ENCODE measurements at regions not wholly inside any gene's neighbourhood (a gene's known extent, or its start where the extent isn't known, plus 50 kb on each side); places are given as distances from the start of the nearest gene placed in this dataset.
A peak's percentile ranks its signal among the peaks of the same experiment; 100 is the strongest.

- Mint-ChIP-seq H3K4me1 (peaks cover 21% of the 10 kb centered on the region), H3K27ac (peak overlapping the region; percentile 94), H3K4me3 (no peak overlapping the region)
These were observed 370.3 kb upstream of the JARID2 start for GRCh38 chr6:14875481-14876063.

GRCh38 chr6:14876778-14877613, 368.9 kb upstream of the JARID2 start:
- ATAC-seq (peak; percentile 89), DNase-seq (no peak)
- Mint-ChIP-seq H3K27ac (peak overlapping the region; percentile 94), H3K4me1 (peaks cover 21% of the 10 kb centered on the region), H3K36me3 (ENCODE audit: low read depth) (no peaks in the 10 kb centered on the region), H3K27me3 (no peaks in the 10 kb centered on the region), H3K4me3 (peak overlapping the region; percentile 79)
- H3K9me3 ChIP-seq (ENCODE audit: control insufficient read depth, low read length, poor library complexity, severe bottlenecking), result no peaks in the 10 kb centered on the region

More at GRCh38 chr6:14875481-14876063, 370.3 kb upstream of the JARID2 start:
- ATAC-seq, result no peak
- no peaks in the 10 kb centered on the region for H3K9me3 ChIP-seq (ENCODE audit: control insufficient read depth, low read length, poor library complexity, severe bottlenecking)
- no peak for DNase-seq
- no peaks in the 10 kb centered on the region for H3K27me3 Mint-ChIP-seq
- H3K36me3 Mint-ChIP-seq (ENCODE audit: low read depth), result no peaks in the 10 kb centered on the region

GRCh38 chr6:14877758-14878157, 368.1 kb upstream of the JARID2 start:
- H3K36me3 Mint-ChIP-seq (ENCODE audit: low read depth), result no peaks in the 10 kb centered on the region
- peaks cover 20% of the 10 kb centered on the region for H3K4me1 Mint-ChIP-seq
- H3K9me3 ChIP-seq (ENCODE audit: control insufficient read depth, low read length, poor library complexity, severe bottlenecking), result no peaks in the 10 kb centered on the region
- H3K4me3 Mint-ChIP-seq, result peak overlapping the region; percentile 79
- ATAC-seq (no peak), DNase-seq (no peak)
- H3K27ac Mint-ChIP-seq, result peak overlapping the region; percentile 94
- H3K27me3 Mint-ChIP-seq, result no peaks in the 10 kb centered on the region

GRCh38 chr6:14880052-14880451, 365.8 kb upstream of the JARID2 start:
- Mint-ChIP-seq H3K4me1 (peaks cover 15% of the 10 kb centered on the region), H3K36me3 (ENCODE audit: low read depth) (no peaks in the 10 kb centered on the region), H3K27me3 (no peaks in the 10 kb centered on the region), H3K4me3 (no peak overlapping the region), H3K27ac (no peak overlapping the region)
- no peak for ATAC-seq
- no peak for DNase-seq
- H3K9me3 ChIP-seq (ENCODE audit: control insufficient read depth, low read length, poor library complexity, severe bottlenecking), result no peaks in the 10 kb centered on the region

GRCh38 chr6:14880677-14881076, 365.2 kb upstream of the JARID2 start:
- Mint-ChIP-seq H3K4me1 (peaks cover 13% of the 10 kb centered on the region), H3K4me3 (no peak overlapping the region), H3K27me3 (no peaks in the 10 kb centered on the region), H3K27ac (peak overlapping the region; percentile 80), H3K36me3 (ENCODE audit: low read depth) (no peaks in the 10 kb centered on the region)
- no peak for ATAC-seq
- H3K9me3 ChIP-seq (ENCODE audit: control insufficient read depth, low read length, poor library complexity, severe bottlenecking), result no peaks in the 10 kb centered on the region
- DNase-seq, result no peak

- H3K4me1 Mint-ChIP-seq, result peaks cover 8% of the 10 kb centered on the region
- no peak for DNase-seq
- peak overlapping the region; percentile 80 for H3K27ac Mint-ChIP-seq
- ATAC-seq, result no peak
- H3K36me3 Mint-ChIP-seq (ENCODE audit: low read depth), result no peaks in the 10 kb centered on the region
- no peak overlapping the region for H3K4me3 Mint-ChIP-seq
- H3K27me3 Mint-ChIP-seq, result no peaks in the 10 kb centered on the region
- no peaks in the 10 kb centered on the region for H3K9me3 ChIP-seq (ENCODE audit: control insufficient read depth, low read length, poor library complexity, severe bottlenecking)
These were observed 364.5 kb upstream of the JARID2 start for GRCh38 chr6:14881398-14881797.

GRCh38 chr6:14882394-14883026, 363.4 kb upstream of the JARID2 start:
- Mint-ChIP-seq H3K36me3 (ENCODE audit: low read depth) (no peaks in the 10 kb centered on the region), H3K4me3 (no peak overlapping the region), H3K27ac (no peak overlapping the region), H3K27me3 (no peaks in the 10 kb centered on the region), H3K4me1 (no peaks in the 10 kb centered on the region)
- ATAC-seq (no peak), DNase-seq (no peak)
- no peaks in the 10 kb centered on the region for H3K9me3 ChIP-seq (ENCODE audit: control insufficient read depth, low read length, poor library complexity, severe bottlenecking)

- DNase-seq (no peak), ATAC-seq (no peak)
- Mint-ChIP-seq H3K36me3 (ENCODE audit: low read depth) (no peaks in the 10 kb centered on the region), H3K27me3 (no peaks in the 10 kb centered on the region), H3K27ac (no peak overlapping the region), H3K4me1 (no peaks in the 10 kb centered on the region), H3K4me3 (no peak overlapping the region)
- no peaks in the 10 kb centered on the region for H3K9me3 ChIP-seq (ENCODE audit: control insufficient read depth, low read length, poor library complexity, severe bottlenecking)
These were observed 361.9 kb upstream of the JARID2 start for GRCh38 chr6:14883921-14884320.

- Mint-ChIP-seq H3K4me3 (no peak overlapping the region), H3K36me3 (ENCODE audit: low read depth) (no peaks in the 10 kb centered on the region), H3K4me1 (no peaks in the 10 kb centered on the region), H3K27me3 (no peaks in the 10 kb centered on the region), H3K27ac (no peak overlapping the region)
- DNase-seq, result no peak
- no peaks in the 10 kb centered on the region for H3K9me3 ChIP-seq (ENCODE audit: control insufficient read depth, low read length, poor library complexity, severe bottlenecking)
- ATAC-seq, result no peak
These were observed 360.4 kb upstream of the JARID2 start for GRCh38 chr6:14885498-14885897.

- DNase-seq (no peak), ATAC-seq (no peak)
- H3K36me3 Mint-ChIP-seq (ENCODE audit: low read depth), result no peaks in the 10 kb centered on the region
- no peak overlapping the region for H3K4me3 Mint-ChIP-seq
- H3K4me1 Mint-ChIP-seq, result no peaks in the 10 kb centered on the region
- H3K9me3 ChIP-seq (ENCODE audit: control insufficient read depth, low read length, poor library complexity, severe bottlenecking), result no peaks in the 10 kb centered on the region
- H3K27ac Mint-ChIP-seq, result no peak overlapping the region
- H3K27me3 Mint-ChIP-seq, result peaks cover 4% of the 10 kb centered on the region
These were observed 358.7 kb upstream of the JARID2 start for GRCh38 chr6:14887181-14887580.

- Mint-ChIP-seq H3K4me3 (no peak overlapping the region), H3K27ac (no peak overlapping the region), H3K36me3 (ENCODE audit: low read depth) (no peaks in the 10 kb centered on the region), H3K4me1 (no peaks in the 10 kb centered on the region), H3K27me3 (peaks cover 5% of the 10 kb centered on the region)
- DNase-seq (no peak), ATAC-seq (no peak)
- H3K9me3 ChIP-seq (ENCODE audit: control insufficient read depth, low read length, poor library complexity, severe bottlenecking), result no peaks in the 10 kb centered on the region
These were observed 357.8 kb upstream of the JARID2 start for GRCh38 chr6:14887986-14888574.

- DNase-seq (no peak), ATAC-seq (no peak)
- H3K9me3 ChIP-seq (ENCODE audit: control insufficient read depth, low read length, poor library complexity, severe bottlenecking), result no peaks in the 10 kb centered on the region
- Mint-ChIP-seq H3K27me3 (peaks cover 5% of the 10 kb centered on the region), H3K27ac (no peak overlapping the region), H3K36me3 (ENCODE audit: low read depth) (no peaks in the 10 kb centered on the region), H3K4me3 (no peak overlapping the region), H3K4me1 (no peaks in the 10 kb centered on the region)
These were observed 357.3 kb upstream of the JARID2 start for GRCh38 chr6:14888575-14889000.

GRCh38 chr6:14889188-14889587, 356.7 kb upstream of the JARID2 start:
- no peak overlapping the region for H3K4me3 Mint-ChIP-seq
- H3K27me3 Mint-ChIP-seq, result peaks cover 5% of the 10 kb centered on the region
- ATAC-seq (no peak), DNase-seq (no peak)
- H3K9me3 ChIP-seq (ENCODE audit: control insufficient read depth, low read length, poor library complexity, severe bottlenecking), result no peaks in the 10 kb centered on the region
- H3K36me3 Mint-ChIP-seq (ENCODE audit: low read depth), result no peaks in the 10 kb centered on the region
- no peak overlapping the region for H3K27ac Mint-ChIP-seq
- H3K4me1 Mint-ChIP-seq, result no peaks in the 10 kb centered on the region
